ENCODE measurements at regions not wholly inside any gene's neighbourhood (a gene's known extent, or its start where the extent isn't known, plus 50 kb on each side); places are given as distances from the start of the nearest gene placed in this dataset.

GRCh38 chr2:167336213-167336612, 447.9 kb downstream of the XIRP2 start:
- H3K9ac ChIP-seq, result no peak overlapping the region
- TF ChIP-seq RXRA (IDR thresholded peaks at IDR 0.05; ENCODE audit: borderline replicate concordance, low read depth) (no peak), USF1 (IDR thresholded peaks at IDR 0.05; ENCODE audit: borderline replicate concordance, low read depth) (no peak), EP300 (IDR thresholded peaks at IDR 0.05; ENCODE audit: borderline replicate concordance in 1 of 2, low read depth in 1 of 2, low read length in 1 of 2) (no peak), EZH2phosphoT487 (IDR thresholded peaks at IDR 0.05; ENCODE audit: borderline replicate concordance, low read depth) (no peak), TCF12 (IDR thresholded peaks at IDR 0.05) (no peak), SIN3A (IDR thresholded peaks at IDR 0.05; ENCODE audit: borderline replicate concordance, low read depth, low read length) (no peak), YY1 (IDR thresholded peaks at IDR 0.05; ENCODE audit: low read depth) (no peak), SMC3 (IDR thresholded peaks at IDR 0.05; ENCODE audit: low read depth, low read length) (no peak)
- no peaks in the 10 kb centered on the region for H4K20me1 ChIP-seq (ENCODE audit: insufficient read depth)
- no peaks in the 10 kb centered on the region for H3K27me3 ChIP-seq (ENCODE audit: insufficient read depth)
- DNase-seq, result no peak
- H3K9me2 ChIP-seq, result no peaks in the 10 kb centered on the region
- ChIA-PET POLR2A (no interaction called here), CTCF (no interaction called here)
- H3K27ac ChIP-seq (ENCODE audit: low read depth in 2 of 2, low read length in 1 of 2), result no peak overlapping the region
- H3K4me1 ChIP-seq (ENCODE audit: control insufficient read depth in 1 of 2, insufficient read depth in 2 of 2, low read depth in 1 of 2, low read length in 1 of 2), result no peaks in the 10 kb centered on the region; a peak in 1 of 4 replicates
- H3K36me3 ChIP-seq (replicated peaks in 1 of 2; ENCODE audit: control insufficient read depth in 1 of 2, insufficient read depth in 2 of 2, low read length in 1 of 2), result no peaks in the 10 kb centered on the region
- 83% methylated on average over 2 of the region's 2 CpGs for WGBS (ENCODE audit: low lambda C conversion rate)
- no peak overlapping the region for H2AFZ ChIP-seq (ENCODE audit: low read depth)
- H3K4me3 ChIP-seq (ENCODE audit: low read depth in 2 of 2, low read length in 1 of 2), result no peak overlapping the region
- H3K9me3 ChIP-seq, result no peaks in the 10 kb centered on the region
- no peaks in the 10 kb centered on the region for H3F3A ChIP-seq (replicated peaks; ENCODE audit: insufficient read depth)
- no peaks in the 10 kb centered on the region for H3K79me2 ChIP-seq (ENCODE audit: insufficient read depth)
- no peak overlapping the region for H3K4me2 ChIP-seq

- 51% methylated on average over 2 of the region's 2 CpGs for WGBS (ENCODE audit: low lambda C conversion rate)
- no peaks in the 10 kb centered on the region for H3K27me3 ChIP-seq (ENCODE audit: insufficient read depth)
- no peaks in the 10 kb centered on the region for H3K79me2 ChIP-seq (ENCODE audit: insufficient read depth)
- no peaks in the 10 kb centered on the region for H3K9me3 ChIP-seq
- DNase-seq, result no peak
- no peaks in the 10 kb centered on the region for H3F3A ChIP-seq (replicated peaks; ENCODE audit: insufficient read depth)
- no peaks in the 10 kb centered on the region for H3K36me3 ChIP-seq (replicated peaks in 1 of 2; ENCODE audit: control insufficient read depth in 1 of 2, insufficient read depth in 2 of 2, low read length in 1 of 2)
- H3K9ac ChIP-seq, result no peak overlapping the region
- ChIA-PET CTCF (interaction anchor here (1.0 kb wide), 1 partner anchor 7 kb away, joined by 3 read pairs; no protein-coding TSS in a partner anchor), POLR2A (no interaction called here)
- no peak overlapping the region for H2AFZ ChIP-seq (ENCODE audit: low read depth)
- no peaks in the 10 kb centered on the region; a peak in 1 of 4 replicates for H3K4me1 ChIP-seq (ENCODE audit: control insufficient read depth in 1 of 2, insufficient read depth in 2 of 2, low read depth in 1 of 2, low read length in 1 of 2)
- H3K27ac ChIP-seq (ENCODE audit: low read depth in 2 of 2, low read length in 1 of 2), result no peak overlapping the region
- H4K20me1 ChIP-seq (ENCODE audit: insufficient read depth), result no peaks in the 10 kb centered on the region
- H3K4me3 ChIP-seq (ENCODE audit: low read depth in 2 of 2, low read length in 1 of 2), result no peak overlapping the region
- TF ChIP-seq SIN3A (IDR thresholded peaks at IDR 0.05; ENCODE audit: borderline replicate concordance, low read depth, low read length), result no peak
- peak; percentile 84 for TF ChIP-seq FOSL2 (IDR thresholded peaks at IDR 0.05; ENCODE audit: borderline replicate concordance, low read depth)
- peak; percentile 70 for TF ChIP-seq PBX3 (IDR thresholded peaks at IDR 0.05)
- TF ChIP-seq EP300 (IDR thresholded peaks at IDR 0.05; ENCODE audit: borderline replicate concordance in 1 of 2, low read depth in 1 of 2, low read length in 1 of 2), result peak in 1 of 2 experiments; percentile 63; a peak in 2 of 4 replicates
- no peak for TF ChIP-seq MAX (IDR thresholded peaks at IDR 0.05; ENCODE audit: low read depth)
- TF ChIP-seq RXRA (IDR thresholded peaks at IDR 0.05; ENCODE audit: borderline replicate concordance, low read depth), result peak; percentile 63
- peak; percentile 52; the same call in 1 of the 2 replicates for TF ChIP-seq TEAD4 (IDR thresholded peaks at IDR 0.05; ENCODE audit: borderline replicate concordance, insufficient read depth)
- peak; percentile 78 for TF ChIP-seq TCF12 (IDR thresholded peaks at IDR 0.05)
- peak; percentile 85 for TF ChIP-seq NFIC (IDR thresholded peaks at IDR 0.05; ENCODE audit: borderline replicate concordance)
- TF ChIP-seq EZH2phosphoT487 (IDR thresholded peaks at IDR 0.05; ENCODE audit: borderline replicate concordance, low read depth), result no peak
- TF ChIP-seq JUND (IDR thresholded peaks at IDR 0.05), result peak; percentile 73
- no peaks in the 10 kb centered on the region for H3K9me2 ChIP-seq
- H3K4me2 ChIP-seq, result no peak overlapping the region
Measured at GRCh38 chr2:167335541-167335992, 447.3 kb downstream of the XIRP2 start.

Measured in SK-N-SH (cell line).